Ovary (tissue), 7 donors: ENCODE measurements at regions not wholly inside any gene's neighbourhood (a gene's known extent, or its start where the extent isn't known, plus 50 kb on each side); places are given as distances from the start of the nearest gene placed in this dataset.
A peak's percentile ranks its signal among the peaks of the same experiment; 100 is the strongest.

ENCODE experiments used
- DNase-seq, 5 donors: peaks; one replicate each; pipeline ENCODE4 v3.0.0-alpha.2; 2019 to 2020
- H3K27ac ChIP-seq, 2 donors: fragments of 200-600 bp; one replicate each; pipeline versions ENCODE4 v1.5.1 to v1.8.0; 2019 to 2022
- H3K27me3 ChIP-seq: fragments of 200-600 bp; one replicate; pipeline ENCODE4 v1.8.0; 2022
- H3K36me3 ChIP-seq: fragments of 200-600 bp; sonication (generic); one replicate; pipeline ENCODE4 v1.5.1; 2019
- H3K4me1 ChIP-seq: one replicate; pipeline ENCODE4 v1.8.1; 2013; ENCODE audit warnings: mild to moderate bottlenecking, moderate library complexity; ENCODE audit not compliant: insufficient read depth
- H3K4me3 ChIP-seq: fragments of 200-600 bp; sonication (generic); one replicate; pipeline ENCODE4 v1.5.1; 2017
- H3K9me3 ChIP-seq, 2 donors: fragments of 200-600 bp in 1 of 2; sonication (generic) in 1 of 2; one replicate each; pipeline versions ENCODE4 v1.5.1 to v1.8.1; 2013 to 2019; ENCODE audit warnings: mild to moderate bottlenecking in 1 of 2, moderate library complexity in 1 of 2
- EP300 ChIP-seq: sonication (generic); formaldehyde crosslinking; IDR thresholded peaks from one replicate; pipeline ENCODE4 v1.6.1; 2017; ENCODE audit warnings: antibody characterized with exemption
- POLR2A ChIP-seq: fragments of 450-650 bp; IDR thresholded peaks from one replicate; pipeline ENCODE4 v1.6.1; 2017; ENCODE audit warnings: antibody characterized with exemption, mild to moderate bottlenecking, moderate library complexity
- WGBS, 3 donors: extraction: QIAGEN DNeasy Blood & Tissue Kit in 1 of 3; methylation state at CpG; one replicate each; pipeline versions ENCODE4 v1.1.5 to v1.1.7; 2013 to 2017; 5-methylcytosine and 5-hydroxymethylcytosine counted together
- intact Hi-C, 4 donors: fragments of 100-400 bp; cut with DNase I; formaldehyde crosslinking; loops; one replicate each; pipeline versions ENCODE4 v1.11.0 to v1.15.1; 2022 to 2023
- TF ChIP-seq, protein P1 (sequence below), 3 donors: fragments of 450-650 bp in 2 of 3; fragments of 200-600 bp in 1 of 3; IDR thresholded peaks; one replicate each; pipeline versions ENCODE4 v1.5.1 to v1.8.0; 2016 to 2022; ENCODE audit warnings: antibody characterized with exemption in 3 of 3, mild to moderate bottlenecking in 1 of 3
- donor health status: DM: no; HTN: no; CAD: no; lungs with moderate emphysema.
- donor health status: DM: no; HTN: no; CAD: no.
- donor health status: Bipolar disorder and iron deficiency.
- donor health status: DM: no; HTN: no; CAD: no.
- donor health status: DM: yes; HTN: yes; CAD: no.

- intact Hi-C loops: loop anchor here in 3 of 4 donors (5.0 to 10.0 kb wide), 3 partner anchors 186 to 196 kb away; partner anchors contain the start of gene TFPI2 (in 2 of the 3)
- H3K9me3 ChIP-seq: no peaks in the 10 kb centered on the region
- WGBS, 3 donors: 10 to 18% (median 14%) methylated on average over 6 of the region's 6 CpGs
- TF ChIP-seq, protein P1, sequence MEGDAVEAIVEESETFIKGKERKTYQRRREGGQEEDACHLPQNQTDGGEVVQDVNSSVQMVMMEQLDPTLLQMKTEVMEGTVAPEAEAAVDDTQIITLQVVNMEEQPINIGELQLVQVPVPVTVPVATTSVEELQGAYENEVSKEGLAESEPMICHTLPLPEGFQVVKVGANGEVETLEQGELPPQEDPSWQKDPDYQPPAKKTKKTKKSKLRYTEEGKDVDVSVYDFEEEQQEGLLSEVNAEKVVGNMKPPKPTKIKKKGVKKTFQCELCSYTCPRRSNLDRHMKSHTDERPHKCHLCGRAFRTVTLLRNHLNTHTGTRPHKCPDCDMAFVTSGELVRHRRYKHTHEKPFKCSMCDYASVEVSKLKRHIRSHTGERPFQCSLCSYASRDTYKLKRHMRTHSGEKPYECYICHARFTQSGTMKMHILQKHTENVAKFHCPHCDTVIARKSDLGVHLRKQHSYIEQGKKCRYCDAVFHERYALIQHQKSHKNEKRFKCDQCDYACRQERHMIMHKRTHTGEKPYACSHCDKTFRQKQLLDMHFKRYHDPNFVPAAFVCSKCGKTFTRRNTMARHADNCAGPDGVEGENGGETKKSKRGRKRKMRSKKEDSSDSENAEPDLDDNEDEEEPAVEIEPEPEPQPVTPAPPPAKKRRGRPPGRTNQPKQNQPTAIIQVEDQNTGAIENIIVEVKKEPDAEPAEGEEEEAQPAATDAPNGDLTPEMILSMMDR (IDR thresholded peaks at IDR 0.05): peak; percentile 55 to 77 (median 64)
- TF ChIP-seq POLR2A: no peak
- peaks cover 3% of the 10 kb centered on the region for H3K4me1 ChIP-seq
- H3K4me3 ChIP-seq: no peak overlapping the region
- H3K27me3 ChIP-seq: no peaks in the 10 kb centered on the region
- H3K27ac ChIP-seq: no peak overlapping the region
- DNase-seq: peak in 3 of 5 donors; percentile 20 to 52 (median 26)
- no peaks in the 10 kb centered on the region for H3K36me3 ChIP-seq
Observed at GRCh38 chr7:94087664-94088352, 83.7 kb upstream of the BET1 start.

DNA sequence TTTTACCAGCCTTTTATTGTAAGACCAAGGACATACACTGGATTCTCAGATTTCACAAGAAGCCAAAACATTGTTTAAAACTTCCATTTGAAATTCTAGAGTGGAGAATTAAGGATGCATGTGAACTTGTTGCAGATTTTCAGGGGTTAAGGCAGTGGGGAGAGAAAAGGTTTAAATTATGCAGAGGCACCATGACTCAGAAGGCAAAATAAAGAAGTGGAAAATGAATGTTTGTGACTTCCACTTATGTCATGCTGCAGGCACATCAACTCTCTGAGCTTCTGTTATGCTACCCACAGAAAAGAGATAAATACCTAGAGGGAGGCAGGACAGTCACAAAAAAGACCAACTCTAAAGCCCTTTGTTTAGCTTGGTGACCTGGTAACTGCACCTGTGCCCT lies 84.4 kb upstream of the BET1 start:
- TF ChIP-seq POLR2A: no peak
- Histone ChIP-seq H3K4me1 (peaks cover 3% of the 10 kb centered on the region), H3K27me3 (no peaks in the 10 kb centered on the region), H3K27ac (no peak overlapping the region), H3K4me3 (no peak overlapping the region), H3K36me3 (no peaks in the 10 kb centered on the region), H3K9me3 (no peaks in the 10 kb centered on the region)
- DNase-seq: no peak
- intact Hi-C loops: loop anchor here in 3 of 4 donors (5.0 to 10.0 kb wide), 3 partner anchors 186 to 196 kb away; partner anchors contain the start of gene TFPI2 (in 2 of the 3)

DNA sequence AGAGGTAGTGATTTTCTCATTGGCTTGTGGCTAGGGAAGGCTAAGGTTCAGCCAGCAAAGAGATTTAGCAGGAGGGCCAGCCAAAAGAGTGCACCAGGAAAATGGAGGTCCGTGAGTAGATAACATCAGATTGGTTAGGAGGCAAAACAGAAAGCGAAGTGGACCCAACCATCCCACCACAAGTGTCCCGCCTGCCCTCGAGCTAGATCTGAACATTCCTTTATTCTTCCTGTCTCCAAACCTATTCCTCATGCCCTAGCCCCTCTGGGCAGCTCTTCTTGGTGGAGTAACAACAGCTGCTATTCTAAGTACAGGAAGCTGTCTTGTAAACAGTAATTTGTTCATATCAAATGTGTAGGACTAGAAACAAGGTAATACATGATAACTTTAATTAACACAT lies 85.7 kb upstream of the BET1 start:
- Histone ChIP-seq H3K4me1 (peaks cover 3% of the 10 kb centered on the region), H3K4me3 (no peak overlapping the region), H3K27ac (no peak overlapping the region), H3K9me3 (no peaks in the 10 kb centered on the region), H3K27me3 (no peaks in the 10 kb centered on the region), H3K36me3 (no peaks in the 10 kb centered on the region)
- intact Hi-C loops: loop anchor here in 3 of 4 donors (5.0 to 10.0 kb wide), 3 partner anchors 188 to 198 kb away; partner anchors contain the start of gene TFPI2 (in 2 of the 3)
- 77 to 84% (median 81%) methylated on average over 4 of the region's 4 CpGs for WGBS, 3 donors
- no peak for DNase-seq
- no peak for TF ChIP-seq EP300
- TF ChIP-seq, protein P1 (IDR thresholded peaks at IDR 0.05): no peak
- no peak for TF ChIP-seq POLR2A

DNA sequence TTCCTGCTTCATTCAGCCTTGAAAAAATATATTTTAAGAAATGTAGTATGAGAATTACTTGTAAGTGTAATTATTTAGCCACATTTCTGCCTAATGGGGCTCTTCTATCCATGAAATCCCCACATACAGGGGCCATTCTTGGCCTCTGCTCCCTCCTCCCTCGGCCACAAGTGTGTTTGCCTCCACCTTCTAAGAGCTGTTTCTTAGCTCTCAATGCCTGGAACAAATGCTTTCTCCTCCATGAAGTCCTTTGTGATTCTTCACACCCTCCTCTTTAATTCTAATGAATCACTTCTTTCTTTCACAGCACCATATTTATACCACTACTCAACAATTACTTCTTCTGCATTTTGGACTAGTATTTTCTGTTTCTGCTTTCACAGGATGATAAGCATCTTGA lies 88.8 kb upstream of the BET1 start:
- no peak for DNase-seq
- WGBS, 3 donors: 70 to 82% (median 81%) methylated on average over 1 of the region's 1 CpG
- Histone ChIP-seq H3K27me3 (no peaks in the 10 kb centered on the region), H3K36me3 (no peaks in the 10 kb centered on the region), H3K4me3 (no peak overlapping the region), H3K9me3 (no peaks in the 10 kb centered on the region), H3K4me1 (peaks cover 1% of the 10 kb centered on the region), H3K27ac (no peak overlapping the region)
- TF ChIP-seq, protein P1 (IDR thresholded peaks at IDR 0.05): no peak
- intact Hi-C loops: no loop called here

DNA sequence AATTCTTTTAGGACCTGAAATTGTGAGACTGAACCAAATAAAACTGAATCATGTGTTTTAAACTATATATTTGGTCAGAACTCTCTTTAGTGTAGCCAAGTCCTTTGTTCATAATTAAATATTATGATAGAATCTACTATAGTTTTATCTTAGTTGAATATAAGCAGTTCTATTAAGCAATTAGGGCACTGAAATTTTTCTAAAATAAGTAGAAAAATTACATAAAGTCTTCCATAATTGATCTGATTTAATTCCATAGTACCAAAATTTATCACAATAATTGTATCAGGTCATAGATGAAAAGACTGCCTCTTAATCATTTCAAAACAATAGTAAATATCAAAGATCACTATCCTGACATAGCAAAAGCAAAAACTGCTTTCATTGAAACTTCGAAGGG lies 90.1 kb upstream of the BET1 start:
- WGBS, 3 donors: 84 to 97% (median 90%) methylated on average over 1 of the region's 1 CpG
- TF ChIP-seq POLR2A (no peak), EP300 (no peak)
- no peak for DNase-seq
- Histone ChIP-seq H3K27ac (no peak overlapping the region), H3K4me3 (no peak overlapping the region), H3K4me1 (no peaks in the 10 kb centered on the region), H3K27me3 (no peaks in the 10 kb centered on the region), H3K9me3 (no peaks in the 10 kb centered on the region), H3K36me3 (no peaks in the 10 kb centered on the region)
- intact Hi-C loops: no loop called here
